CD14-positive monocyte (primary cell): ENCODE measurements at regions not wholly inside any gene's neighbourhood (a gene's known extent, or its start where the extent isn't known, plus 50 kb on each side); places are given as distances from the start of the nearest gene placed in this dataset.

Experiments used
- DNase-seq, 3 donors: peaks; one replicate each; pipeline ENCODE4 v3.0.0-alpha.2; 2011 to 2022
- H2AFZ ChIP-seq: 2 replicates; pipeline ENCODE4 v1.6.0; 2012; ENCODE audit warnings: mild to moderate bottlenecking, low read depth, low read length, inconsistent platforms; ENCODE audit not compliant: insufficient read depth, poor library complexity, severe bottlenecking
- H3K27ac ChIP-seq, 2 donors: 1 replicate in 1 of 2; 2 replicates in 1 of 2; pipeline ENCODE4 v1.5.1; 2012 to 2013; ENCODE audit warnings: low read length in 2 of 2, control low read depth in 1 of 2, inconsistent platforms in 1 of 2, low read depth in 1 of 2, mild to moderate bottlenecking in 1 of 2
- H3K27me3 ChIP-seq, 2 donors: one replicate each; pipeline versions ENCODE4 v1.6.0 to v1.6.1; 2011 to 2013; ENCODE audit warnings: low read length in 2 of 2; ENCODE audit not compliant: control insufficient read depth in 2 of 2, insufficient read depth in 2 of 2
- H3K36me3 ChIP-seq, 2 donors: replicated peaks in 1 of 2; 1 replicate in 1 of 2; 2 replicates in 1 of 2; pipeline versions ENCODE4 v1.5.1 to v1.6.1; 2012 to 2013; ENCODE audit warnings: low read length in 2 of 2, control low read depth in 1 of 2, inconsistent platforms in 1 of 2, mild to moderate bottlenecking in 1 of 2; ENCODE audit not compliant: insufficient read depth in 2 of 2, control insufficient read depth in 1 of 2
- H3K4me1 ChIP-seq, 2 donors: 1 replicate in 1 of 2; 2 replicates in 1 of 2; pipeline versions ENCODE4 v1.5.1 to v1.6.1; 2012 to 2013; ENCODE audit warnings: low read length in 2 of 2, control low read depth in 1 of 2, inconsistent platforms in 1 of 2, mild to moderate bottlenecking in 1 of 2, moderate library complexity in 1 of 2; ENCODE audit not compliant: insufficient read depth in 2 of 2, control insufficient read depth in 1 of 2
- H3K4me2 ChIP-seq: replicated peaks from 2 replicates; pipeline ENCODE3; 2012; ENCODE audit warnings: low read length, moderate library complexity, mild to moderate bottlenecking; ENCODE audit not compliant: poor library complexity, severe bottlenecking; ENCODE audit errors: extremely low read depth
- H3K4me3 ChIP-seq, 3 experiments: fragments of 200-600 bp in 1 of 3; sonication (generic) in 1 of 3; replicated peaks in 1 of 3; 1 replicate in 2 of 3; 2 replicates in 1 of 3; pipeline ENCODE4 v1.5.1; 2011 to 2013; ENCODE audit warnings: low read length in 3 of 3, mild to moderate bottlenecking in 3 of 3, control low read depth in 2 of 3, low read depth in 2 of 3, inconsistent platforms in 1 of 3, moderate library complexity in 1 of 3
- H3K79me2 ChIP-seq: 2 replicates; pipeline ENCODE4 v1.6.0; 2012; ENCODE audit warnings: mild to moderate bottlenecking, control low read depth, inconsistent platforms, low read length, moderate library complexity; ENCODE audit not compliant: insufficient read depth
- H3K9ac ChIP-seq: 2 replicates; pipeline ENCODE4 v1.6.0; 2017; ENCODE audit warnings: low read length, mild to moderate bottlenecking; ENCODE audit not compliant: insufficient read depth, poor library complexity, severe bottlenecking
- H3K9me3 ChIP-seq, 2 donors: replicated peaks in 1 of 2; 1 replicate in 1 of 2; 2 replicates in 1 of 2; pipeline versions ENCODE4 v1.5.1 to v1.6.1; 2012 to 2013; ENCODE audit warnings: low read length in 2 of 2, control low read depth in 1 of 2; ENCODE audit not compliant: control insufficient read depth in 1 of 2, insufficient read depth in 1 of 2
- H4K20me1 ChIP-seq: 2 replicates; pipeline ENCODE4 v1.6.0; 2012; ENCODE audit warnings: mild to moderate bottlenecking, low read length, control low read depth, moderate library complexity; ENCODE audit not compliant: insufficient read depth
- H3K27ac Mint-ChIP-seq, 7 donors: one replicate each; pipeline ENCODE4 v1.8.0; 2020; ENCODE audit warnings: mild to moderate bottlenecking in 7 of 7, mixed read lengths in 7 of 7, moderate library complexity in 6 of 7, inconsistent platforms in 2 of 7
- H3K27me3 Mint-ChIP-seq, 3 donors: one replicate each; pipeline ENCODE4 v1.8.0; 2021 to 2022; ENCODE audit warnings: low read depth in 3 of 3, mild to moderate bottlenecking in 3 of 3, mixed read lengths in 3 of 3, moderate library complexity in 3 of 3, inconsistent platforms in 1 of 3
- H3K36me3 Mint-ChIP-seq, 2 donors: one replicate each; pipeline ENCODE4 v1.8.0; 2020; ENCODE audit warnings: mixed read lengths in 2 of 2, inconsistent platforms in 1 of 2, mild to moderate bottlenecking in 1 of 2
- H3K4me1 Mint-ChIP-seq: one replicate; pipeline ENCODE4 v1.8.0; 2020; ENCODE audit warnings: mild to moderate bottlenecking, mixed read lengths
- H3K4me3 Mint-ChIP-seq, 2 donors: one replicate each; pipeline ENCODE4 v1.8.0; 2020; ENCODE audit warnings: mild to moderate bottlenecking in 2 of 2, mixed read lengths in 2 of 2, moderate library complexity in 1 of 2
- H3K9me3 Mint-ChIP-seq, 7 donors: one replicate each; pipeline ENCODE4 v1.8.0; 2020 to 2022; ENCODE audit warnings: mixed read lengths in 7 of 7, mild to moderate bottlenecking in 6 of 7, moderate library complexity in 6 of 7, inconsistent platforms in 2 of 7
- CTCF ChIP-seq: fragments of 200-600 bp; IDR thresholded peaks from one replicate; pipeline ENCODE4 v1.8.0; 2022; ENCODE audit warnings: antibody characterized with exemption, mild to moderate bottlenecking
- WGBS: methylation state at CpG from one replicate; pipeline ENCODE4 v1.1.5; 2013; ENCODE audit warnings: missing lambda C conversion rate; ENCODE audit not compliant: insufficient coverage; 5-methylcytosine and 5-hydroxymethylcytosine counted together
- intact Hi-C, 2 donors: fragments of 100-400 bp; cut with micrococcal nuclease; formaldehyde crosslinking; loops; one replicate each; pipeline versions ENCODE4 v1.15.0 to v1.15.1; 2023

GRCh38 chr17:69853541-69854224 is 221.3 kb upstream of the KCNJ16 start:
- Mint-ChIP-seq H3K9me3 (peaks cover 0 to 5% (median 2%) of the 10 kb centered on the region in 7 donors), H3K27ac (peak overlapping the region in 1 of 7 donors; percentile 33), H3K36me3 (no peaks in the 10 kb centered on the region), H3K4me3 (peak overlapping the region in 1 of 2 donors; percentile 39), H3K27me3 (peaks cover 0 to 2% (median 0%) of the 10 kb centered on the region in 3 donors), H3K4me1 (peaks cover 4% of the 10 kb centered on the region)
- no peaks in the 10 kb centered on the region for H3K9me3 ChIP-seq
- no peak overlapping the region for H2AFZ ChIP-seq
- intact Hi-C loops, result no loop called here
- DNase-seq, result peak; percentile 2 to 6 (median 5)
- H4K20me1 ChIP-seq, result no peaks in the 10 kb centered on the region
- H3K36me3 ChIP-seq, result no peaks in the 10 kb centered on the region
- H3K79me2 ChIP-seq, result no peaks in the 10 kb centered on the region
- TF ChIP-seq CTCF, result no peak
- H3K9ac ChIP-seq, result no peak overlapping the region
- H3K4me1 ChIP-seq, result peaks cover 8 to 10% of the 10 kb centered on the region in 2 donors
- H3K4me3 ChIP-seq, result peak overlapping the region in 1 of 3 experiments; percentile 19
- WGBS, result 0% methylated on average over 1 of the region's 4 CpGs
- H3K27me3 ChIP-seq, result no peaks in the 10 kb centered on the region
- no peak overlapping the region for H3K4me2 ChIP-seq
- H3K27ac ChIP-seq, result peak overlapping the region in 1 of 2 donors; percentile 42

DNA sequence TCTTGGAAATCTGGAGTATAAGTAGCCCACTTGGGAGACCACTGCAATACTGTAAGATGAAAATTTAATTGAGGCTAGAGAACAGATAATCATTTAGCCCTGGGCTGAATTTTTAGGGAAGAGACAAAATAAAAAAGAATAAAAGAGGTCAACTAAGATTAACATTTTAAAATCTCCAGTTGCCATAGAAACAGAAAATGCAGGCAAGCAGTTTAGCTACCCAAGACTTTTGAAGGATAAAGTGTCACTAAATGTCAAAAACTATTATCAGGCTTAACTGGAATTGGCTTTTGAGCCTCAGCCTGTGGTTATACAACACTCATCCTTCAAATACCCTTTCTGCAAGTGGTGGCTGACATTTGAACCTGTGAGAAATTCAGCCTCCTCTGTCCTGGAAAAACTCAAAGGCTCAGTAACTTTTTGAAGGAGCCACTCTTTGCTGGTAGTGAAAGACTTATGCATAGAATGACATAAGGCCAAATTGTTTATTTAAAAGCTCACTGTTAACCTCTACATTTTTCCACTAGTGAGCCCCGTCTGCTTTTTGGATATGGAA is 220.7 kb upstream of the KCNJ16 start:
- Mint-ChIP-seq H3K9me3 (peaks cover 0 to 5% (median 2%) of the 10 kb centered on the region in 7 donors), H3K27ac (no peak overlapping the region), H3K4me1 (peaks cover 4% of the 10 kb centered on the region), H3K27me3 (peaks cover 0 to 2% (median 0%) of the 10 kb centered on the region in 3 donors), H3K36me3 (no peaks in the 10 kb centered on the region), H3K4me3 (no peak overlapping the region)
- no peak for TF ChIP-seq CTCF
- no peak overlapping the region for H3K4me2 ChIP-seq
- no peaks in the 10 kb centered on the region for H4K20me1 ChIP-seq
- H3K27me3 ChIP-seq, result no peaks in the 10 kb centered on the region
- no CpG with 5 or more reads among the region's 1 CpG for WGBS
- no peak for DNase-seq
- H3K9me3 ChIP-seq, result no peaks in the 10 kb centered on the region
- H3K9ac ChIP-seq, result no peak overlapping the region
- H2AFZ ChIP-seq, result no peak overlapping the region
- H3K79me2 ChIP-seq, result no peaks in the 10 kb centered on the region
- H3K4me3 ChIP-seq, result no peak overlapping the region
- intact Hi-C loops, result no loop called here
- peaks cover 8 to 10% of the 10 kb centered on the region in 2 donors for H3K4me1 ChIP-seq
- no peaks in the 10 kb centered on the region for H3K36me3 ChIP-seq
- H3K27ac ChIP-seq, result no peak overlapping the region
